K562 (cell line): ENCODE measurements at regions not wholly inside any gene's neighbourhood (a gene's known extent, or its start where the extent isn't known, plus 50 kb on each side); places are given as distances from the start of the nearest gene placed in this dataset.

Experiments
- ATAC-seq: fragments of 200-7000 bp; cut with Tn5 transposase; 3 replicates; pipeline ENCODE4 v1.9.1; 2020; ENCODE audit warnings: moderate library complexity
- BruUV-seq: library from RNA; stranded (reverse); fragments of 400-500 nt; replicated peaks from 2 replicates; lab custom pipeline; 2021; lab: Mats Ljungman, UMichigan
- CTCF ChIA-PET: fragments of 300-600 bp; formaldehyde crosslinking; extraction: SDS; loops from one replicate; lab custom pipeline; 2021; ENCODE audit warnings: low intra/inter-chr PET ratio; lab: Yijun Ruan, JAX
- POLR2A ChIA-PET: fragments of 300-600, 350-650 bp; sonication (Branson Sonifier 250); formaldehyde crosslinking; extraction: SDS; loops from one replicate; lab custom pipeline; 2021; ENCODE audit warnings: antibody characterized with exemption, inconsistent platforms; lab: Yijun Ruan, JAX
- DNase-seq, 4 experiments: peaks; one replicate each; pipeline versions ENCODE4 v3.0.0 to v3.0.0-alpha.2; 2011 to 2018; ENCODE audit warnings: low spot score in 3 of 4, mixed read lengths in 3 of 4; ENCODE audit errors: extremely low read depth in 1 of 4
- FAIRE-seq: peaks from 2 replicates; lab custom pipeline; 2011; peaks lifted over from hg19 to GRCh38; lab: Jason Lieb, UNC
- H2AFZ ChIP-seq: 2 replicates; pipeline ENCODE4 v1.6.0; 2011; ENCODE audit warnings: low read depth, low read length, control low read depth, inconsistent platforms
- H3K27ac ChIP-seq: fragments of 200-600 bp; 3 replicates; pipeline ENCODE4 v1.8.0; 2011; ENCODE audit warnings: low read depth, mild to moderate bottlenecking, control low read depth, inconsistent platforms, low read length, moderate library complexity, mixed read lengths; ENCODE audit errors: extremely low read depth
- H3K27me3 ChIP-seq, 2 experiments: fragments of 300-600 bp in 1 of 2; 2 replicates in 1 of 2; 3 replicates in 1 of 2; pipeline versions ENCODE4 v1.6.0 to v1.8.0; 2011; ENCODE audit warnings: inconsistent platforms in 2 of 2, low read length in 2 of 2, mild to moderate bottlenecking in 1 of 2, mixed read lengths in 1 of 2, moderate library complexity in 1 of 2; ENCODE audit not compliant: control insufficient read depth in 2 of 2, insufficient read depth in 2 of 2
- H3K36me3 ChIP-seq: fragments of 300-600 bp; 3 replicates; pipeline ENCODE4 v1.8.0; 2011; ENCODE audit warnings: mild to moderate bottlenecking, low read length, inconsistent platforms; ENCODE audit not compliant: control insufficient read depth, insufficient read depth
- H3K4me1 ChIP-seq, 2 experiments: fragments of 200-600 bp in 1 of 2; replicated peaks in 1 of 2; 2 replicates in 1 of 2; 3 replicates in 1 of 2; pipeline versions ENCODE4 v1.5.1 to v1.8.0; 2011; ENCODE audit warnings: inconsistent platforms in 2 of 2, low read length in 2 of 2, mild to moderate bottlenecking in 1 of 2, mixed read lengths in 1 of 2, moderate library complexity in 1 of 2; ENCODE audit not compliant: control insufficient read depth in 2 of 2, insufficient read depth in 2 of 2
- H3K4me2 ChIP-seq: 2 replicates; pipeline ENCODE4 v1.6.1; 2011; ENCODE audit warnings: low read length, control low read depth, inconsistent platforms, mixed read lengths; ENCODE audit not compliant: insufficient read depth
- H3K4me3 ChIP-seq: fragments of 200-600 bp; sonication (generic), shearing (Covaris generic); 2 replicates; pipeline ENCODE4 v1.5.1; 2016; ENCODE audit warnings: control low read depth, inconsistent platforms
- H3K79me2 ChIP-seq: fragments of 200-600 bp; 3 replicates; pipeline ENCODE4 v1.8.0; 2011; ENCODE audit warnings: low read length, inconsistent platforms; ENCODE audit not compliant: control insufficient read depth, insufficient read depth
- H3K9ac ChIP-seq, 2 experiments: 2 replicates each; pipeline versions ENCODE4 v1.6.0 to v1.6.1; 2011; ENCODE audit warnings: low read depth in 2 of 2, low read length in 2 of 2, control low read depth in 1 of 2, inconsistent platforms in 1 of 2, mild to moderate bottlenecking in 1 of 2, mixed read lengths in 1 of 2; ENCODE audit not compliant: insufficient read depth in 1 of 2
- H3K9me1 ChIP-seq: one replicate; pipeline ENCODE4 v1.6.0; 2011; ENCODE audit warnings: inconsistent platforms, mild to moderate bottlenecking, low read length, moderate library complexity; ENCODE audit not compliant: control insufficient read depth, insufficient read depth
- H3K9me3 ChIP-seq: replicated peaks from 2 replicates; pipeline ENCODE4 v1.5.1; 2011; ENCODE audit warnings: low read depth, low read length, inconsistent platforms; ENCODE audit not compliant: control insufficient read depth, insufficient read depth
- H4K20me1 ChIP-seq: replicated peaks from 2 replicates; pipeline ENCODE4 v1.6.1; 2011; ENCODE audit warnings: low read length, inconsistent platforms, mixed read lengths; ENCODE audit not compliant: control insufficient read depth, insufficient read depth
- THAP12 ChIP-seq: fragments of 250-450 bp; sonication (Bioruptor Pico); IDR thresholded peaks from 2 replicates; pipeline ENCODE4 v1.9.0; 2021; ENCODE audit warnings: mild to moderate bottlenecking, inconsistent platforms
- ZBED1 ChIP-seq: IDR thresholded peaks from 2 replicates; pipeline ENCODE4 v1.6.1; 2014
- ZKSCAN3 ChIP-seq: fragments of 250-450 bp; sonication (Bioruptor Pico); IDR thresholded peaks from 2 replicates; pipeline ENCODE4 v1.4.0; 2020
- ZNF592 ChIP-seq: fragments of 450-650 bp; IDR thresholded peaks from 2 replicates; pipeline ENCODE4 v1.6.1; 2017; ENCODE audit warnings: antibody characterized with exemption, mild to moderate bottlenecking
- ZNF717 ChIP-seq: fragments of 250-450 bp; sonication (Bioruptor Pico); IDR thresholded peaks from 2 replicates; pipeline ENCODE4 v1.5.0; 2021
- WGBS: fragments of 100-300 bp; shearing (Covaris generic); methylation state at CpG from one replicate; pipeline ENCODE4 v1.1.6; 2016; ENCODE audit warnings: low coverage, mixed read lengths; ENCODE audit not compliant: insufficient coverage; ENCODE audit errors: missing lambda C conversion rate; 5-methylcytosine and 5-hydroxymethylcytosine counted together
- in situ Hi-C: fragments of 300-500 bp; cut with MboI; formaldehyde crosslinking; loops from 4 replicates; pipeline ENCODE4 v1.15.0; 2018; ENCODE audit warnings: inconsistent platforms, mixed read lengths
- intact Hi-C: fragments of 100-400 bp; cut with micrococcal nuclease; formaldehyde crosslinking; loops from 2 replicates; pipeline ENCODE4 v1.14.2; 2022

- DNase-seq (no peak), ATAC-seq (no peak), FAIRE-seq (no peak)
- POLR2A ChIA-PET: no interaction called here
- in situ Hi-C loops: no loop called here
- peaks cover 0 to 7% of the 10 kb centered on the region in 2 experiments; a peak in 2 of 5 replicates for H3K4me1 ChIP-seq
- no peak overlapping the region for H3K9ac ChIP-seq
- H4K20me1 ChIP-seq: no peaks in the 10 kb centered on the region
- CTCF ChIA-PET: no interaction called here
- H3K36me3 ChIP-seq: no peaks in the 10 kb centered on the region
- H3K27ac ChIP-seq: no peak overlapping the region
- H3K4me3 ChIP-seq: no peak overlapping the region
- no peak overlapping the region for H2AFZ ChIP-seq
- peaks cover 0 to 5% of the 10 kb centered on the region in 2 experiments; a peak in 1 of 5 replicates for H3K27me3 ChIP-seq
- no peak overlapping the region for H3K4me2 ChIP-seq
- 0% methylated on average over 1 of the region's 3 CpGs for WGBS
- no peaks in the 10 kb centered on the region for H3K9me1 ChIP-seq
- H3K9me3 ChIP-seq: no peaks in the 10 kb centered on the region
- TF ChIP-seq THAP12 (CRISPR knock-in tag) (no peak), ZKSCAN3 (CRISPR knock-in tag) (no peak), ZBED1 (no peak), ZNF592 (no peak), ZNF717 (CRISPR knock-in tag) (no peak)
- no peaks in the 10 kb centered on the region for H3K79me2 ChIP-seq
- intact Hi-C loops: no loop called here
- no TSS peak for BruUV-seq
Measured at GRCh38 chr13:31951215-31951678, 80.3 kb upstream of the FRY start.
